ENCODE measurements at regions not wholly inside any gene's neighbourhood (a gene's known extent, or its start where the extent isn't known, plus 50 kb on each side); places are given as distances from the start of the nearest gene placed in this dataset.

DNA sequence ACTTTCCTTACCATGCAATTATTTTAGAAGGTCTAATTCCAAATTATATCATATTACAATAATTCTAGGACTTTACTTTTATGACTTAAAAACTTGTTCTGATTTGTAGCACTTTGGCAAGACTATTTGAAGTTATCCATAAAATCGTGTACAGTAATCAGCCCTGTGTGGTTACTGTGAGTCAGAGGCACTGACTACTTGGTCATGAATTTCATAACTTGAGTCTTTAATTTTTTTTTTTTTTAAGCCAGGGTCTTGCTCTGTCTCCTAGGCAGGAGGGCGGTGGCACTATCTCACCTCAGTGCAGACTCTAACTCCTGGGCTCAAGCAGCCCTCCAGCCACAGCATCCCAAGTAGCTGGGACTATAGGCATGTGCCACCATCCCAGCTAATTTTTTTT, 1319.2 kb upstream of the SLC10A2 start:
- ATAC-seq (ENCODE audit: low read depth), result peak; percentile 80

More for the DNA sequence above, 1319.2 kb upstream of the SLC10A2 start:
- H2AFZ ChIP-seq (replicated peaks; ENCODE audit: low read length, poor library complexity), result no peak overlapping the region
- H4K8ac ChIP-seq (ENCODE audit: low read depth in 2 of 2, low read length in 2 of 2), result no peak overlapping the region
- BruUV-seq (replicated peaks), result no TSS peak
- no peak overlapping the region for H4K91ac ChIP-seq (ENCODE audit: insufficient read depth, low read depth, low read length)
- no peak for TF ChIP-seq MAZ (IDR thresholded peaks at IDR 0.05; ENCODE audit: borderline replicate concordance, low read depth, low read length)
- no peak for TF ChIP-seq SMC3 (IDR thresholded peaks at IDR 0.05; ENCODE audit: low read depth, low read length)
- TF ChIP-seq MAFK (IDR thresholded peaks at IDR 0.05; ENCODE audit: low read depth, low read length), result no peak
- no peak for TF ChIP-seq NFE2L2 (IDR thresholded peaks at IDR 0.05; ENCODE audit: low read depth, low read length)
- TF ChIP-seq, protein P1, sequence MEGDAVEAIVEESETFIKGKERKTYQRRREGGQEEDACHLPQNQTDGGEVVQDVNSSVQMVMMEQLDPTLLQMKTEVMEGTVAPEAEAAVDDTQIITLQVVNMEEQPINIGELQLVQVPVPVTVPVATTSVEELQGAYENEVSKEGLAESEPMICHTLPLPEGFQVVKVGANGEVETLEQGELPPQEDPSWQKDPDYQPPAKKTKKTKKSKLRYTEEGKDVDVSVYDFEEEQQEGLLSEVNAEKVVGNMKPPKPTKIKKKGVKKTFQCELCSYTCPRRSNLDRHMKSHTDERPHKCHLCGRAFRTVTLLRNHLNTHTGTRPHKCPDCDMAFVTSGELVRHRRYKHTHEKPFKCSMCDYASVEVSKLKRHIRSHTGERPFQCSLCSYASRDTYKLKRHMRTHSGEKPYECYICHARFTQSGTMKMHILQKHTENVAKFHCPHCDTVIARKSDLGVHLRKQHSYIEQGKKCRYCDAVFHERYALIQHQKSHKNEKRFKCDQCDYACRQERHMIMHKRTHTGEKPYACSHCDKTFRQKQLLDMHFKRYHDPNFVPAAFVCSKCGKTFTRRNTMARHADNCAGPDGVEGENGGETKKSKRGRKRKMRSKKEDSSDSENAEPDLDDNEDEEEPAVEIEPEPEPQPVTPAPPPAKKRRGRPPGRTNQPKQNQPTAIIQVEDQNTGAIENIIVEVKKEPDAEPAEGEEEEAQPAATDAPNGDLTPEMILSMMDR (conservative IDR thresholded peaks at IDR 0.05; ENCODE audit: low read depth, low read length), result no peak
- no peak for TF ChIP-seq RFX5 (IDR thresholded peaks at IDR 0.05; ENCODE audit: low read depth, low read length)
- TF ChIP-seq CEBPB (IDR thresholded peaks at IDR 0.05; ENCODE audit: low read depth, low read length), result no peak
- TF ChIP-seq, protein P2, sequence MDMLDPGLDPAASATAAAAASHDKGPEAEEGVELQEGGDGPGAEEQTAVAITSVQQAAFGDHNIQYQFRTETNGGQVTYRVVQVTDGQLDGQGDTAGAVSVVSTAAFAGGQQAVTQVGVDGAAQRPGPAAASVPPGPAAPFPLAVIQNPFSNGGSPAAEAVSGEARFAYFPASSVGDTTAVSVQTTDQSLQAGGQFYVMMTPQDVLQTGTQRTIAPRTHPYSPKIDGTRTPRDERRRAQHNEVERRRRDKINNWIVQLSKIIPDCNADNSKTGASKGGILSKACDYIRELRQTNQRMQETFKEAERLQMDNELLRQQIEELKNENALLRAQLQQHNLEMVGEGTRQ (IDR thresholded peaks at IDR 0.05; ENCODE audit: low read depth, low read length), result no peak
- ChIA-PET CTCF (no interaction called here), POLR2A (ENCODE audit: unreplicated experiment) (no interaction called here)
- no peaks in the 10 kb centered on the region for H3K9me3 ChIP-seq (ENCODE audit: control insufficient read depth, insufficient read depth, low read length)
- no peaks in the 10 kb centered on the region for H4K20me1 ChIP-seq (ENCODE audit: insufficient read depth, low read length)
- no peak overlapping the region for H3K4me2 ChIP-seq (ENCODE audit: low read depth, low read length)
- no peaks in the 10 kb centered on the region for H3K4me1 ChIP-seq (ENCODE audit: control insufficient read depth, insufficient read depth, low read length)
- H3K9me1 ChIP-seq (ENCODE audit: insufficient read depth, low read length), result no peaks in the 10 kb centered on the region
- H3K14ac ChIP-seq (replicated peaks; ENCODE audit: low read depth, low read length), result no peak overlapping the region
- no peak overlapping the region for H3K9ac ChIP-seq (ENCODE audit: low read depth, low read length)
- H3K56ac ChIP-seq (ENCODE audit: extremely low read depth, insufficient read depth, low read length), result no peak overlapping the region
- H3K4me3 ChIP-seq (ENCODE audit: insufficient read depth, low read depth, low read length), result no peak overlapping the region
- H2BK120ac ChIP-seq (ENCODE audit: low read depth, low read length), result no peak overlapping the region
- no peaks in the 10 kb centered on the region for H3K27me3 ChIP-seq (ENCODE audit: control insufficient read depth, insufficient read depth, low read length)
- H2AK5ac ChIP-seq (ENCODE audit: low read depth, low read length), result no peak overlapping the region
- in situ Hi-C loops (cut with MboI; ENCODE audit: low sequenced_read_pairs) (no loop called here), dilution Hi-C loops (cut with HindIII; ENCODE audit: low sequenced_read_pairs, unreplicated experiment) (no loop called here), intact Hi-C loops (cut with micrococcal nuclease) (no loop called here)
- H3K79me1 ChIP-seq (ENCODE audit: low read depth in 1 of 2, low read length in 2 of 2), result no peaks in the 10 kb centered on the region
- no peaks in the 10 kb centered on the region for H3K36me3 ChIP-seq (ENCODE audit: control insufficient read depth, insufficient read depth, low read length)
- no peak overlapping the region for H3K18ac ChIP-seq (ENCODE audit: low read depth, low read length)
- DNase-seq, result peak; percentile 56
- WGBS, 2 experiments (ENCODE audit: extremely low coverage in 2 of 2, insufficient read length in 1 of 2), result no CpG with 5 or more reads among the region's 2 CpGs
- no peak overlapping the region for H2BK20ac ChIP-seq (ENCODE audit: low read depth, low read length)
- H3K23ac ChIP-seq (ENCODE audit: low read depth, low read length), result no peak overlapping the region
- no peak overlapping the region for H2BK5ac ChIP-seq (ENCODE audit: low read depth, low read length, poor library complexity, severe bottlenecking)
- H3K27ac ChIP-seq (ENCODE audit: insufficient read depth, low read length), result no peak overlapping the region
- no peak overlapping the region for H3K4ac ChIP-seq (ENCODE audit: low read depth, low read length)
- no peak overlapping the region for H4K5ac ChIP-seq (ENCODE audit: low read depth, low read length)
- H2BK15ac ChIP-seq (ENCODE audit: low read depth, low read length), result no peak overlapping the region
- H2AK9ac ChIP-seq (replicated peaks; ENCODE audit: low read depth, low read length, poor library complexity), result no peak overlapping the region

Data from IMR-90 (cell line).